ENCODE measurements at regions not wholly inside any gene's neighbourhood (a gene's known extent, or its start where the extent isn't known, plus 50 kb on each side); places are given as distances from the start of the nearest gene placed in this dataset.

- TF ChIP-seq CTCF (IDR thresholded peaks at IDR 0.05) (no peak), POLR2A (IDR thresholded peaks at IDR 0.05) (no peak)
These were observed 62.6 kb upstream of the C4orf54 start for GRCh38 chr4:99720206-99720605.
